GM21717 (cell line): ENCODE measurements at regions not wholly inside any gene's neighbourhood (a gene's known extent, or its start where the extent isn't known, plus 50 kb on each side); places are given as distances from the start of the nearest gene placed in this dataset.

Experiments used
- ATAC-seq: cut with Tn5 transposase; IDR thresholded peaks from one replicate; pipeline ENCODE4 v1.9.1; 2021; ENCODE audit warnings: mild to moderate bottlenecking, moderate library complexity; ENCODE audit not compliant: unreplicated experiment

- no peak for ATAC-seq
These were observed 243.9 kb upstream of the POT1 start for GRCh38 chr7:125173571-125173970.

GRCh38 chr7:125169088-125169487 lies 239.5 kb upstream of the POT1 start:
- no peak for ATAC-seq

DNA sequence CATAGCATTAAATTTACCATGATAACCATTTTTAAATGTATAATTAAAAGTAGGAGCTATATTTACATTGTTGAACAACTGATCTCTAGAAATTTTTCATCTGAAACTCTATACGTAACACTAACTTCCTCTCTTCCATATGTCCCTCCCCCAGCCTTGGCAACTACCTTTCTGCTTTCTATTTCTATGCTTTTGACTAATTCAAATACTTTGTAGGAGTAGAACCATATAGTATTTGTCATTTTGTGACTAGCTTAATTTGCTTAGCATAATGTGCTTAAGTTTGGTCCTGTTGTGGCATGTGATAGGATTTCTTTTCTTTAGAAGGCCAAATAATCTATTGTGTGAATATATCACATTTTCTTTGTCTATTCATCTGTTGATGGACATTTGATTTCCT lies 225.3 kb upstream of the POT1 start:
- peak; percentile 56 for ATAC-seq

GRCh38 chr7:125149151-125149550 lies 219.5 kb upstream of the POT1 start:
- ATAC-seq, result no peak

- no peak for ATAC-seq
These were observed 217.4 kb upstream of the POT1 start for GRCh38 chr7:125147047-125147446.

GRCh38 chr7:125136755-125137532 lies 207.3 kb upstream of the POT1 start:
- no peak for ATAC-seq

DNA sequence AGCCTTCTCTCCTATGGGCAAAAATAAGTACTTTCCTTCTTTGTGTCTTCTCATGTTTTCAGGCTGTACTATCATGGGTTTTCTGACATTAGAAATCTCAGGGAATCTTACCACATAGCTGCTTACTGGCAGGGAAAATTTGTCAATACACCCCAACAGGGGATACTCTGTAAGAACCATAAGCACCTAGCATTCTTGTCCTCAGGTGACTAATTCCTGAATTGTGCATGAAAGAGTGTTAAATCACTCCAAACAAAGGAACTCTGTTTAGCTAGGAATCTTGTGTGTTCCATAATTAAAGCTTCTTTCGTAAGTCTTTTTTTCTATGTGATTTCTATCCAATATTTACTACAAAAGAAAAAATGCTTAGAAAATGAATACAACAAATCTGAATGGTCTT lies 206.7 kb upstream of the POT1 start:
- no peak for ATAC-seq

GRCh38 chr7:125130173-125130572 lies 200.5 kb upstream of the POT1 start:
- ATAC-seq, result no peak

- ATAC-seq, result no peak
These were observed 197.7 kb upstream of the POT1 start for GRCh38 chr7:125127304-125127703.

GRCh38 chr7:125126376-125126775 lies 196.8 kb upstream of the POT1 start:
- no peak for ATAC-seq

GRCh38 chr7:125125315-125125714 lies 195.7 kb upstream of the POT1 start:
- no peak for ATAC-seq

DNA sequence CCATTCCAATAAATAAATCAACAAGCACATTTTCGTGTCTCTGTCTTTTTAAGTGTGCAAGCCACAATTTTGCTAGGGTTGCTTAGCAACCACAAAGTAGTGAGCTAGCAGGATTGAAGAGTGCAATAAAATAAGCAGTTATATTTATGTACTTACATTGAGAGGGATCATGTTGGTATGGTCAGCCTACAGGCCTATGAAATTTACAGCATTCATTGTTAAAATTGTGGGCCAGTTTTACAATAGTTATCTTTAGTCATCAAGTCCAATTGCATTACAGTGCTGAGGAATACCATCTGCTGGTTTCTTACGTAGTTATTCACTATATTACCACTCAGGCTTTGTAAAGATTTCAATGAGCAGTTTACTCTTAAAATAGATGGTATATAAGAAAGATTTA lies 192.5 kb upstream of the POT1 start:
- no peak for ATAC-seq

GRCh38 chr7:125119559-125120115 lies 190.0 kb upstream of the POT1 start:
- ATAC-seq, result no peak

DNA sequence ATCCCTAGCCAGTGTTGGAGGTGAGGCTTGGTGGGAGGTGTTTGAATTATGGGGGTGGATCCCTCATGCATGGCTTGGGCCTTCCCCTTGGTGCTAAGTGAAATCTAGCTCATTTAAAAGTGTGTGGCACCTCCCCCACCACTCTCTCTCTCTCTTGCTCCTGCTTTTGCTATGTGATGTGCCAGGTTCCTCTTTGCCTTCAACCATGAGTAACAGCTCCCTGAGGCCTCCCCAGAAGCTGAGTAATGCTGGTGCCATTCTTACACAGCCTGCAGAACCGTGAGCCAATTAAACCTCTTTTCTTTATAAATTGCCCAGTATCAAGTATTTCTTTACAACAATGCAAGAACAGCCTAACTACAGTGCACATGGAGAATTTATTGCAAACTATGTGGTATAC lies 188.8 kb upstream of the POT1 start:
- ATAC-seq, result no peak

DNA sequence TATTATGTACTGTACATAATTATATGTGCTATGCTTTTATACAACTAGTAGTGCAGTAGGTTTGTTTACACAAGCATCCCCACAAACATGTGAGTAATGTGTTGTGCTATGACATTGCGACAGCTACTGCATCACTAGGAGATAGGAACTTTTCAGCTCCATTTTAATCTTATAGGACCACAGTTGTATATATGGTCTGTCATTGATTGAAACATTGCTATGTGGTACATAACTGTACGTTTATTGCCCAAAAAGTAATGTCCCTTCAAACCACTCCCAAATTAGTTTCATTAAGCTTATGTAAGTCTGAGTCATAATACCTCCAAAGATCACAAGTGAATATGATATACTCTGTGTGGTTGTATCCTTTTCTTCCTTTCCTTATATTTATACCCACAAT lies 183.2 kb upstream of the POT1 start:
- no peak for ATAC-seq

GRCh38 chr7:125099519-125099918 lies 169.9 kb upstream of the POT1 start:
- ATAC-seq, result no peak

GRCh38 chr7:125098377-125098970 lies 168.8 kb upstream of the POT1 start:
- ATAC-seq, result peak; percentile 72

GRCh38 chr7:125090596-125090995 lies 161.0 kb upstream of the POT1 start:
- ATAC-seq, result no peak

DNA sequence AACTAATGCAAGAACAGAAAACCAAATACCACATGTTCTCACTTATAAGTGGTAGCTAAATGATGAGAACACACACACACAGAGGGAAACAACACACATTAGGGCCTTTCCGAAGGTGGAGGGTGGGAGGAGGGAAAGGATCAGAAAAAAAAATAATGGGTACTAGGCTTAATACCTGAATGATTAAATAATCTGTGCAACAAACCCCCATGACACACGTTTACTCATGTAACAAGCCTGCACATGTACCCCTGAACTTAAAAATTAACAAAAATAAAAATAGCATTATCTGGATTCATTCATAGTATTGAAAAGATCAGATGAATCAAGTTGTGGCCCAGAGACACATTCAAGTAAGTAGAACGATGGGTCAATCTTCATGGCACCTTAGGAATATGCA lies 159.5 kb upstream of the POT1 start:
- ATAC-seq, result no peak

- ATAC-seq, result no peak
These were observed 158.9 kb upstream of the POT1 start for GRCh38 chr7:125088555-125088954.

DNA sequence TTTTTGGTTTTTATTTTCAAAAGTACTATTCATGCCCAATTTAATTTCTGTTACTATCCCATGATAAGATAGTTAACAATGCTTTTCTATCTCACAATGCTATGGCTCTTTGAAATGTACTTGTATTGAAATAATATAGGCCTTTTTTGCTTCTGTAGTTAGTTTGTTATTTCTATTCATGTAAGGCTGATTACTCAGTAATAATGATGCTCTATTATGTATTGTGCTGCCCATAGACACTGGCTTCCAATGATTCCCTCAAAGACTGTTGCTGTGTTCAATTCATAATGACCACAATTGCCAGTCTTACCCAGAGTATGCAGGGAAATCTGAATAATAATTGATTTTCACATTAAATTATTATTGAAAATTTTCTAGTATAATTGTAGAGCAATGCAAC lies 155.5 kb upstream of the POT1 start:
- ATAC-seq, result no peak

- ATAC-seq, result no peak
These were observed 154.6 kb upstream of the POT1 start for GRCh38 chr7:125084196-125084595.
